Endodermal cell (in vitro differentiated cells): ENCODE measurements at regions not wholly inside any gene's neighbourhood (a gene's known extent, or its start where the extent isn't known, plus 50 kb on each side); places are given as distances from the start of the nearest gene placed in this dataset.

Source experiments
- DNase-seq: peaks from one replicate; pipeline ENCODE4 v3.0.0-alpha.2; 2017
- H3K27ac ChIP-seq: 2 replicates; pipeline ENCODE4 v1.5.1; 2013; ENCODE audit warnings: mild to moderate bottlenecking, low read depth, low read length, moderate library complexity
- H3K27me3 ChIP-seq: 2 replicates; pipeline ENCODE4 v1.6.1; 2013; ENCODE audit warnings: mild to moderate bottlenecking, low read length, moderate library complexity; ENCODE audit not compliant: insufficient read depth, control insufficient read depth, poor library complexity, severe bottlenecking
- H3K36me3 ChIP-seq: 2 replicates; pipeline ENCODE4 v1.7.0; 2013; ENCODE audit warnings: mild to moderate bottlenecking, low read length, moderate library complexity; ENCODE audit not compliant: control insufficient read depth, insufficient read depth
- H3K4me1 ChIP-seq: one replicate; pipeline ENCODE4 v1.7.0; 2013; ENCODE audit warnings: low read length; ENCODE audit not compliant: control insufficient read depth, insufficient read depth
- H3K4me3 ChIP-seq: 2 replicates; pipeline ENCODE4 v1.5.1; 2013; ENCODE audit warnings: mild to moderate bottlenecking, low read length, moderate library complexity
- H3K9ac ChIP-seq: 2 replicates; pipeline ENCODE4 v1.6.1; 2013; ENCODE audit warnings: mild to moderate bottlenecking, low read length, moderate library complexity; ENCODE audit not compliant: poor library complexity, severe bottlenecking; ENCODE audit errors: extremely low read depth
- H3K9me3 ChIP-seq: 2 replicates; pipeline ENCODE4 v1.6.1; 2013; ENCODE audit warnings: mild to moderate bottlenecking, low read length, moderate library complexity; ENCODE audit not compliant: control insufficient read depth
- H3K27ac Mint-ChIP-seq: 2 replicates; pipeline ENCODE4 v1.8.0; 2020; ENCODE audit warnings: mixed read lengths
- H3K27me3 Mint-ChIP-seq: 2 replicates; pipeline ENCODE4 v1.8.0; 2021; ENCODE audit warnings: mild to moderate bottlenecking, mixed read lengths; ENCODE audit not compliant: insufficient read depth
- H3K36me3 Mint-ChIP-seq: 2 replicates; pipeline ENCODE4 v1.8.0; 2020; ENCODE audit warnings: low read depth, mixed read lengths
- H3K4me1 Mint-ChIP-seq: 2 replicates; pipeline ENCODE4 v1.8.0; 2020; ENCODE audit warnings: mixed read lengths
- H3K4me3 Mint-ChIP-seq: 2 replicates; pipeline ENCODE4 v1.8.0; 2020; ENCODE audit warnings: mild to moderate bottlenecking, moderate library complexity, mixed read lengths
- H3K9me3 Mint-ChIP-seq: 2 replicates; pipeline ENCODE4 v1.8.0; 2020; ENCODE audit warnings: mild to moderate bottlenecking, mixed read lengths
- CTCF ChIP-seq: fragments of 200-600 bp; sonication (generic); conservative IDR thresholded peaks from 2 replicates; pipeline ENCODE4 v1.5.0; 2021; ENCODE audit warnings: antibody characterized with exemption, mild to moderate bottlenecking
- WGBS, 2 experiments: methylation state at CpG; one replicate each; pipeline versions ENCODE4 v1.1.5 to v1.1.7; 2013; ENCODE audit warnings: missing lambda C conversion rate in 2 of 2, mixed read lengths in 1 of 2; ENCODE audit not compliant: insufficient coverage in 1 of 2, insufficient read length in 1 of 2; 5-methylcytosine and 5-hydroxymethylcytosine counted together

GRCh38 chr1:222936042-222936441, 121.2 kb downstream of the DISP1 start:
- Mint-ChIP-seq H3K36me3 (no peaks in the 10 kb centered on the region), H3K4me3 (no peak overlapping the region), H3K4me1 (peaks cover 12% of the 10 kb centered on the region), H3K27ac (no peak overlapping the region), H3K27me3 (no peaks in the 10 kb centered on the region), H3K9me3 (no peaks in the 10 kb centered on the region)
- no peaks in the 10 kb centered on the region for H3K27me3 ChIP-seq
- H3K36me3 ChIP-seq: no peaks in the 10 kb centered on the region
- DNase-seq: no peak
- H3K4me3 ChIP-seq: no peak overlapping the region
- H3K4me1 ChIP-seq: no peaks in the 10 kb centered on the region
- no peak overlapping the region for H3K9ac ChIP-seq
- TF ChIP-seq CTCF: no peak
- WGBS, 2 experiments: 100% methylated on average over 2 of the region's 2 CpGs; no CpG with 5 or more reads in 1 of the 2 experiments
- no peaks in the 10 kb centered on the region for H3K9me3 ChIP-seq
- H3K27ac ChIP-seq: no peak overlapping the region

DNA sequence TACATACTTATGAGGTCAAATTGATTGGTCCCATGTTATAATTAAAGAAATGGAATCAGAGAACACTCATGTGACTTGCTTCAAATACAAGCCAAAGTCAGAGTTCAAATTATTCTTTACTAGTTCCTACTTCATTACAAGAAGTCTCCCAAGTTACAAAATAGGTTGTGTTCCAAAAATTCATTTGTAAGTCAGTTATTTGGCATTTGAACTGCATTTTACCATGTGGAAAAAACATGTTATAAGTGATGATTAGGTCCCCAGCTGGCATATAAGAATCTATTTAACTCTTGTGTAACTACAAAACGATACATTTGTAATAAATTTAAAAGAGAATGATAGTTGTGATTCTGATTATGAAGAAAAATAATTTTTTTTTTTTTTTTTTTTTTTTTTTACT, 124.1 kb downstream of the DISP1 start:
- Mint-ChIP-seq H3K4me3 (no peak overlapping the region), H3K27ac (no peak overlapping the region), H3K36me3 (no peaks in the 10 kb centered on the region), H3K4me1 (peaks cover 10% of the 10 kb centered on the region), H3K27me3 (no peaks in the 10 kb centered on the region), H3K9me3 (no peaks in the 10 kb centered on the region)
- Histone ChIP-seq H3K27ac (no peak overlapping the region), H3K27me3 (no peaks in the 10 kb centered on the region), H3K9ac (no peak overlapping the region), H3K4me1 (no peaks in the 10 kb centered on the region), H3K4me3 (no peak overlapping the region), H3K9me3 (no peaks in the 10 kb centered on the region), H3K36me3 (no peaks in the 10 kb centered on the region)
- 100% methylated on average over 1 of the region's 1 CpG; no CpG with 5 or more reads in 1 of the 2 experiments for WGBS, 2 experiments
- DNase-seq: no peak
- no peak for TF ChIP-seq CTCF

- Mint-ChIP-seq H3K9me3 (no peaks in the 10 kb centered on the region), H3K27me3 (no peaks in the 10 kb centered on the region), H3K4me3 (no peak overlapping the region), H3K27ac (no peak overlapping the region), H3K36me3 (no peaks in the 10 kb centered on the region), H3K4me1 (peaks cover 14% of the 10 kb centered on the region)
- Histone ChIP-seq H3K4me3 (no peak overlapping the region), H3K4me1 (no peaks in the 10 kb centered on the region), H3K27me3 (no peaks in the 10 kb centered on the region), H3K9me3 (no peaks in the 10 kb centered on the region), H3K36me3 (no peaks in the 10 kb centered on the region), H3K9ac (no peak overlapping the region), H3K27ac (no peak overlapping the region)
- WGBS, 2 experiments: 95 to 100% methylated on average over 3 to 5 of the region's 5 CpGs
- DNase-seq: no peak
- TF ChIP-seq CTCF: no peak
These were observed 125.3 kb downstream of the DISP1 start for GRCh38 chr1:222940095-222940494.
